ENCODE measurements at regions not wholly inside any gene's neighbourhood (a gene's known extent, or its start where the extent isn't known, plus 50 kb on each side); places are given as distances from the start of the nearest gene placed in this dataset.

GRCh38 chr16:73116576-73116975, 68.6 kb upstream of the ZFHX3 start:
- BruUV-seq (replicated peaks): no TSS peak

GRCh38 chr16:73113336-73113735, 65.4 kb upstream of the ZFHX3 start:
- BruUV-seq (replicated peaks): no TSS peak
- Histone ChIP-seq H3K79me2 (ENCODE audit: low read length) (no peaks in the 10 kb centered on the region), H3K27me3 (ENCODE audit: low read length) (no peaks in the 10 kb centered on the region), H3K4me2 (ENCODE audit: low read length) (no peak overlapping the region), H3K36me3 (ENCODE audit: low read depth, low read length) (no peaks in the 10 kb centered on the region), H3K4me1 (ENCODE audit: insufficient read depth, low read length) (no peaks in the 10 kb centered on the region), H3K9me3 (ENCODE audit: low read length) (no peaks in the 10 kb centered on the region), H4K20me1 (ENCODE audit: low read length) (no peaks in the 10 kb centered on the region), H3K4me3 (ENCODE audit: low read length) (no peak overlapping the region), H3F3A (ENCODE audit: low read length, unreplicated experiment) (no peaks in the 10 kb centered on the region), H2AFZ (ENCODE audit: low read length) (no peak overlapping the region), H3K27ac (ENCODE audit: low read length) (no peak overlapping the region), H3K9ac (ENCODE audit: low read length) (no peak overlapping the region), H3K9me2 (replicated peaks; ENCODE audit: low read length) (no peaks in the 10 kb centered on the region)
- DNase-seq (no peak), ATAC-seq (no peak)
- intact Hi-C loops (cut with micrococcal nuclease): no loop called here
- TF ChIP-seq EZH2 (IDR thresholded peaks at IDR 0.05; ENCODE audit: low read length, unreplicated experiment): no peak
- TF ChIP-seq CTCF (conservative IDR thresholded peaks at IDR 0.05; ENCODE audit: low read depth, low read length): no peak
- no peak for TF ChIP-seq EZH2phosphoT487 (IDR thresholded peaks at IDR 0.05; ENCODE audit: borderline replicate concordance, low read length)
- CTCF ChIA-PET: no interaction called here
- POLR2A ChIA-PET (ENCODE audit: unreplicated experiment): no interaction called here

More at GRCh38 chr16:73116576-73116975, 68.6 kb upstream of the ZFHX3 start:
- no peak for ATAC-seq
- CTCF ChIA-PET: no interaction called here
- no peaks in the 10 kb centered on the region for H4K20me1 ChIP-seq (ENCODE audit: low read length)
- no peaks in the 10 kb centered on the region for H3K36me3 ChIP-seq (ENCODE audit: low read depth, low read length)
- DNase-seq: no peak
- H3K27me3 ChIP-seq (ENCODE audit: low read length): no peaks in the 10 kb centered on the region
- no peaks in the 10 kb centered on the region for H3K79me2 ChIP-seq (ENCODE audit: low read length)
- no peak for TF ChIP-seq CTCF (conservative IDR thresholded peaks at IDR 0.05; ENCODE audit: low read depth, low read length)
- no peak for TF ChIP-seq EZH2phosphoT487 (IDR thresholded peaks at IDR 0.05; ENCODE audit: borderline replicate concordance, low read length)
- TF ChIP-seq EZH2 (IDR thresholded peaks at IDR 0.05; ENCODE audit: low read length, unreplicated experiment): no peak
- H3K9ac ChIP-seq (ENCODE audit: low read length): no peak overlapping the region
- no peak overlapping the region for H3K4me3 ChIP-seq (ENCODE audit: low read length)
- H3K27ac ChIP-seq (ENCODE audit: low read length): no peak overlapping the region
- intact Hi-C loops (cut with micrococcal nuclease): no loop called here
- POLR2A ChIA-PET (ENCODE audit: unreplicated experiment): no interaction called here
- H3K4me1 ChIP-seq (ENCODE audit: insufficient read depth, low read length): no peaks in the 10 kb centered on the region
- H3K9me3 ChIP-seq (ENCODE audit: low read length): no peaks in the 10 kb centered on the region
- no peak overlapping the region for H2AFZ ChIP-seq (ENCODE audit: low read length)
- H3K9me2 ChIP-seq (replicated peaks; ENCODE audit: low read length): no peaks in the 10 kb centered on the region
- H3F3A ChIP-seq (ENCODE audit: low read length, unreplicated experiment): no peaks in the 10 kb centered on the region
- H3K4me2 ChIP-seq (ENCODE audit: low read length): no peak overlapping the region

GRCh38 chr16:73108195-73108963, 60.5 kb upstream of the ZFHX3 start:
- Histone ChIP-seq H3K36me3 (ENCODE audit: low read depth, low read length) (no peaks in the 10 kb centered on the region), H3K79me2 (ENCODE audit: low read length) (no peaks in the 10 kb centered on the region), H3K9me3 (ENCODE audit: low read length) (no peaks in the 10 kb centered on the region), H4K20me1 (ENCODE audit: low read length) (no peaks in the 10 kb centered on the region), H3K27me3 (ENCODE audit: low read length) (no peaks in the 10 kb centered on the region), H3F3A (ENCODE audit: low read length, unreplicated experiment) (no peaks in the 10 kb centered on the region), H3K4me1 (ENCODE audit: insufficient read depth, low read length) (no peaks in the 10 kb centered on the region), H3K27ac (ENCODE audit: low read length) (no peak overlapping the region), H3K4me3 (ENCODE audit: low read length) (no peak overlapping the region), H3K9ac (ENCODE audit: low read length) (no peak overlapping the region), H3K9me2 (replicated peaks; ENCODE audit: low read length) (no peaks in the 10 kb centered on the region), H3K4me2 (ENCODE audit: low read length) (no peak overlapping the region), H2AFZ (ENCODE audit: low read length) (no peak overlapping the region)
- no peak for TF ChIP-seq EZH2 (IDR thresholded peaks at IDR 0.05; ENCODE audit: low read length, unreplicated experiment)
- TF ChIP-seq CTCF (conservative IDR thresholded peaks at IDR 0.05; ENCODE audit: low read depth, low read length): no peak
- TF ChIP-seq EZH2phosphoT487 (IDR thresholded peaks at IDR 0.05; ENCODE audit: borderline replicate concordance, low read length): no peak
- ChIA-PET POLR2A (ENCODE audit: unreplicated experiment) (no interaction called here), CTCF (no interaction called here)
- DNase-seq (no peak), ATAC-seq (no peak)
- BruUV-seq (replicated peaks): no TSS peak
- intact Hi-C loops (cut with micrococcal nuclease): no loop called here

All from PC-3 (cell line).